HFFc6 (cell line): ENCODE measurements at regions not wholly inside any gene's neighbourhood (a gene's known extent, or its start where the extent isn't known, plus 50 kb on each side); places are given as distances from the start of the nearest gene placed in this dataset.
A peak's percentile ranks its signal among the peaks of the same experiment; 100 is the strongest.

Experiments
- DNase-seq: peaks from one replicate; pipeline ENCODE4 v3.0.0-alpha.2; 2018
- H3K27ac Mint-ChIP-seq: 2 replicates; pipeline ENCODE4 v1.8.0; 2020; ENCODE audit warnings: mild to moderate bottlenecking, mixed read lengths
- H3K27me3 Mint-ChIP-seq: 2 replicates; pipeline ENCODE4 v1.8.0; 2021; ENCODE audit warnings: mild to moderate bottlenecking, moderate library complexity, mixed read lengths; ENCODE audit not compliant: insufficient read depth
- H3K36me3 Mint-ChIP-seq: 2 replicates; pipeline ENCODE4 v1.8.0; 2021; ENCODE audit warnings: low read depth, mixed read lengths
- H3K4me1 Mint-ChIP-seq: 2 replicates; pipeline ENCODE4 v1.8.0; 2020; ENCODE audit warnings: low read depth, mixed read lengths
- H3K4me3 Mint-ChIP-seq: 2 replicates; pipeline ENCODE4 v1.8.0; 2020; ENCODE audit warnings: mild to moderate bottlenecking, moderate library complexity, mixed read lengths
- H3K9me3 Mint-ChIP-seq: 2 replicates; pipeline ENCODE4 v1.8.0; 2020; ENCODE audit warnings: mild to moderate bottlenecking, mixed read lengths
- CTCF ChIP-seq: fragments of 200-600 bp; sonication (generic); IDR thresholded peaks from 2 replicates; pipeline ENCODE4 v1.5.0; 2021; ENCODE audit warnings: antibody characterized with exemption, mild to moderate bottlenecking

- DNase-seq: peak; percentile 82
- H3K27ac Mint-ChIP-seq: peak overlapping the region; percentile 50
- peaks cover 39% of the 10 kb centered on the region for H3K4me1 Mint-ChIP-seq
Measured at GRCh38 chr2:150271952-150272802, 215.3 kb downstream of the RND3 start.

GRCh38 chr2:150267651-150268415 lies 219.6 kb downstream of the RND3 start:
- H3K4me3 Mint-ChIP-seq: no peak overlapping the region
- peaks cover 26% of the 10 kb centered on the region for H3K4me1 Mint-ChIP-seq
- H3K9me3 Mint-ChIP-seq: no peaks in the 10 kb centered on the region
- H3K27me3 Mint-ChIP-seq: no peaks in the 10 kb centered on the region
- H3K27ac Mint-ChIP-seq: no peak overlapping the region
- no peaks in the 10 kb centered on the region for H3K36me3 Mint-ChIP-seq
- TF ChIP-seq CTCF: no peak
- no peak for DNase-seq

More at GRCh38 chr2:150271952-150272802, 215.3 kb downstream of the RND3 start:
- Mint-ChIP-seq H3K27me3 (peaks cover 3% of the 10 kb centered on the region; the same call in 1 of the 2 replicates), H3K36me3 (peaks cover 26% of the 10 kb centered on the region), H3K9me3 (peaks cover 22% of the 10 kb centered on the region), H3K4me3 (peak overlapping the region; percentile 22)
- TF ChIP-seq CTCF: no peak

GRCh38 chr2:150266931-150267330 lies 220.5 kb downstream of the RND3 start:
- Mint-ChIP-seq H3K4me1 (peaks cover 17% of the 10 kb centered on the region), H3K36me3 (no peaks in the 10 kb centered on the region), H3K27ac (no peak overlapping the region), H3K27me3 (no peaks in the 10 kb centered on the region), H3K9me3 (no peaks in the 10 kb centered on the region), H3K4me3 (no peak overlapping the region)
- DNase-seq: no peak
- no peak for TF ChIP-seq CTCF

GRCh38 chr2:150264442-150264841 lies 223.0 kb downstream of the RND3 start:
- H3K36me3 Mint-ChIP-seq: no peaks in the 10 kb centered on the region
- TF ChIP-seq CTCF: no peak
- H3K9me3 Mint-ChIP-seq: no peaks in the 10 kb centered on the region
- DNase-seq: no peak
- H3K27me3 Mint-ChIP-seq: peaks cover 1% of the 10 kb centered on the region; the same call in 1 of the 2 replicates
- no peak overlapping the region for H3K4me3 Mint-ChIP-seq
- peaks cover 13% of the 10 kb centered on the region; the same call in 1 of the 2 replicates for H3K4me1 Mint-ChIP-seq
- no peak overlapping the region for H3K27ac Mint-ChIP-seq

- Mint-ChIP-seq H3K4me1 (peaks cover 9% of the 10 kb centered on the region), H3K27me3 (peaks cover 1% of the 10 kb centered on the region; the same call in 1 of the 2 replicates), H3K9me3 (no peaks in the 10 kb centered on the region), H3K36me3 (no peaks in the 10 kb centered on the region), H3K27ac (no peak overlapping the region), H3K4me3 (no peak overlapping the region)
- no peak for TF ChIP-seq CTCF
- DNase-seq: no peak
Measured at GRCh38 chr2:150261691-150262090, 225.8 kb downstream of the RND3 start.
